ENCODE measurements at regions not wholly inside any gene's neighbourhood (a gene's known extent, or its start where the extent isn't known, plus 50 kb on each side); places are given as distances from the start of the nearest gene placed in this dataset.

GRCh38 chr6:81552644-81553043, 199.8 kb downstream of the TENT5A start:
- TF ChIP-seq, protein P1, sequence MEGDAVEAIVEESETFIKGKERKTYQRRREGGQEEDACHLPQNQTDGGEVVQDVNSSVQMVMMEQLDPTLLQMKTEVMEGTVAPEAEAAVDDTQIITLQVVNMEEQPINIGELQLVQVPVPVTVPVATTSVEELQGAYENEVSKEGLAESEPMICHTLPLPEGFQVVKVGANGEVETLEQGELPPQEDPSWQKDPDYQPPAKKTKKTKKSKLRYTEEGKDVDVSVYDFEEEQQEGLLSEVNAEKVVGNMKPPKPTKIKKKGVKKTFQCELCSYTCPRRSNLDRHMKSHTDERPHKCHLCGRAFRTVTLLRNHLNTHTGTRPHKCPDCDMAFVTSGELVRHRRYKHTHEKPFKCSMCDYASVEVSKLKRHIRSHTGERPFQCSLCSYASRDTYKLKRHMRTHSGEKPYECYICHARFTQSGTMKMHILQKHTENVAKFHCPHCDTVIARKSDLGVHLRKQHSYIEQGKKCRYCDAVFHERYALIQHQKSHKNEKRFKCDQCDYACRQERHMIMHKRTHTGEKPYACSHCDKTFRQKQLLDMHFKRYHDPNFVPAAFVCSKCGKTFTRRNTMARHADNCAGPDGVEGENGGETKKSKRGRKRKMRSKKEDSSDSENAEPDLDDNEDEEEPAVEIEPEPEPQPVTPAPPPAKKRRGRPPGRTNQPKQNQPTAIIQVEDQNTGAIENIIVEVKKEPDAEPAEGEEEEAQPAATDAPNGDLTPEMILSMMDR (IDR thresholded peaks at IDR 0.05) = no peak
- no peak for TF ChIP-seq SMAD3 (CRISPR knock-in tag; IDR thresholded peaks at IDR 0.05; ENCODE audit: borderline replicate concordance)
- TF ChIP-seq ZNF232 (CRISPR knock-in tag; IDR thresholded peaks at IDR 0.05) = no peak
- no peak for TF ChIP-seq HMGA2 (CRISPR knock-in tag; IDR thresholded peaks at IDR 0.05)
- no peak for TF ChIP-seq ZNF416 (CRISPR knock-in tag; IDR thresholded peaks at IDR 0.05)
- TF ChIP-seq ELF4 (CRISPR knock-in tag; IDR thresholded peaks at IDR 0.05; ENCODE audit: low read depth) = no peak
- TF ChIP-seq USF1 (CRISPR knock-in tag; IDR thresholded peaks at IDR 0.05) = no peak
- no peak for TF ChIP-seq ETV6 (CRISPR knock-in tag; IDR thresholded peaks at IDR 0.05)
- TF ChIP-seq, protein P2, sequence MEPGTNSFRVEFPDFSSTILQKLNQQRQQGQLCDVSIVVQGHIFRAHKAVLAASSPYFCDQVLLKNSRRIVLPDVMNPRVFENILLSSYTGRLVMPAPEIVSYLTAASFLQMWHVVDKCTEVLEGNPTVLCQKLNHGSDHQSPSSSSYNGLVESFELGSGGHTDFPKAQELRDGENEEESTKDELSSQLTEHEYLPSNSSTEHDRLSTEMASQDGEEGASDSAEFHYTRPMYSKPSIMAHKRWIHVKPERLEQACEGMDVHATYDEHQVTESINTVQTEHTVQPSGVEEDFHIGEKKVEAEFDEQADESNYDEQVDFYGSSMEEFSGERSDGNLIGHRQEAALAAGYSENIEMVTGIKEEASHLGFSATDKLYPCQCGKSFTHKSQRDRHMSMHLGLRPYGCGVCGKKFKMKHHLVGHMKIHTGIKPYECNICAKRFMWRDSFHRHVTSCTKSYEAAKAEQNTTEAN (CRISPR knock-in tag; IDR thresholded peaks at IDR 0.05) = no peak
- no peak for TF ChIP-seq CBFB (CRISPR knock-in tag; IDR thresholded peaks at IDR 0.05; ENCODE audit: low read depth)
- TF ChIP-seq ZNF263 (CRISPR knock-in tag; IDR thresholded peaks at IDR 0.05; ENCODE audit: low read depth) = no peak
- no peak for TF ChIP-seq KAT7 (CRISPR knock-in tag; IDR thresholded peaks at IDR 0.05; ENCODE audit: borderline replicate concordance)

All from WTC11 (cell line).